ENCODE measurements at regions not wholly inside any gene's neighbourhood (a gene's known extent, or its start where the extent isn't known, plus 50 kb on each side); places are given as distances from the start of the nearest gene placed in this dataset.

DNA sequence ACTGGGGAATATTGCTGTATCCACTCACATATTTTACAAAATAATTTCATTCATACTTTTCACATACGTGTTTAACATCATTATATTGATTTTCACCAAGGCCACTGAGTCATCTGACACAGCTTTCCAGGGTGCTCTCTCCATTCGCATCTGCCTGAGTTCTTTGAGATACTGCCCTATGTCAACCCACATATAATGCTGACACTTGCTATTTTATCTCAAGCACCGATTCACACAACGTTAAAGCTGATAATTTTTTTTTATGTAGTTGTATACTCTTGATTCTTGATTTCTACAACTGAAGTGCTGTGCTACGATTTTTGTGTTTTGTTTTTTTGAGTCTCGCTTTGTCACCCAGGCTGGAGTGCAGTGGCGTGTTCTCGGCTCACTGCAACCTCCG lies 249.8 kb upstream of the CDIN1 start:
- TF ChIP-seq, protein P1, sequence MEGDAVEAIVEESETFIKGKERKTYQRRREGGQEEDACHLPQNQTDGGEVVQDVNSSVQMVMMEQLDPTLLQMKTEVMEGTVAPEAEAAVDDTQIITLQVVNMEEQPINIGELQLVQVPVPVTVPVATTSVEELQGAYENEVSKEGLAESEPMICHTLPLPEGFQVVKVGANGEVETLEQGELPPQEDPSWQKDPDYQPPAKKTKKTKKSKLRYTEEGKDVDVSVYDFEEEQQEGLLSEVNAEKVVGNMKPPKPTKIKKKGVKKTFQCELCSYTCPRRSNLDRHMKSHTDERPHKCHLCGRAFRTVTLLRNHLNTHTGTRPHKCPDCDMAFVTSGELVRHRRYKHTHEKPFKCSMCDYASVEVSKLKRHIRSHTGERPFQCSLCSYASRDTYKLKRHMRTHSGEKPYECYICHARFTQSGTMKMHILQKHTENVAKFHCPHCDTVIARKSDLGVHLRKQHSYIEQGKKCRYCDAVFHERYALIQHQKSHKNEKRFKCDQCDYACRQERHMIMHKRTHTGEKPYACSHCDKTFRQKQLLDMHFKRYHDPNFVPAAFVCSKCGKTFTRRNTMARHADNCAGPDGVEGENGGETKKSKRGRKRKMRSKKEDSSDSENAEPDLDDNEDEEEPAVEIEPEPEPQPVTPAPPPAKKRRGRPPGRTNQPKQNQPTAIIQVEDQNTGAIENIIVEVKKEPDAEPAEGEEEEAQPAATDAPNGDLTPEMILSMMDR (IDR thresholded peaks at IDR 0.05 in 4 of 5, conservative IDR thresholded peaks at IDR 0.05 in 1 of 5): no peak
- no peak for TF ChIP-seq POLR2A (IDR thresholded peaks at IDR 0.05)
